Heart right ventricle (tissue), 16 donors: ENCODE measurements at regions not wholly inside any gene's neighbourhood (a gene's known extent, or its start where the extent isn't known, plus 50 kb on each side); places are given as distances from the start of the nearest gene placed in this dataset.

Source experiments
- ATAC-seq, 8 donors: fragments of 200-7000 bp; cut with Tn5 transposase; one replicate each; pipeline ENCODE4 v1.9.1; 2020; ENCODE audit warnings: mild to moderate bottlenecking in 8 of 8, moderate library complexity in 8 of 8, moderate number of reproducible peaks in 1 of 8
- DNase-seq, 2 donors: peaks; one replicate each; pipeline ENCODE4 v3.0.0-alpha.2; 2020
- H3K27ac ChIP-seq, 10 donors: fragments of 200-600 bp; sonication (generic) in 2 of 10; one replicate each; pipeline versions ENCODE4 v1.5.0 to v1.8.0; 2020 to 2022; ENCODE audit warnings: mild to moderate bottlenecking in 3 of 10
- H3K27me3 ChIP-seq, 7 donors: fragments of 200-600 bp; one replicate each; pipeline ENCODE4 v1.8.0; 2021 to 2022; ENCODE audit warnings: mild to moderate bottlenecking in 2 of 7
- H3K36me3 ChIP-seq, 9 donors: fragments of 200-600 bp; sonication (generic) in 1 of 9; one replicate each; pipeline versions ENCODE4 v1.5.0 to v1.8.0; 2020 to 2022; ENCODE audit warnings: mild to moderate bottlenecking in 2 of 9
- H3K4me1 ChIP-seq, 9 donors: fragments of 200-600 bp; sonication (generic) in 1 of 9; one replicate each; pipeline versions ENCODE4 v1.5.0 to v1.8.0; 2020 to 2022; ENCODE audit warnings: mild to moderate bottlenecking in 4 of 9
- H3K4me3 ChIP-seq, 10 donors: fragments of 200-600 bp; sonication (generic) in 2 of 10; one replicate each; pipeline versions ENCODE4 v1.5.0 to v1.8.0; 2020 to 2022; ENCODE audit warnings: mild to moderate bottlenecking in 7 of 10, moderate library complexity in 2 of 10
- H3K9me3 ChIP-seq, 11 donors: fragments of 200-600 bp in 10 of 11; sonication (generic) in 2 of 11; one replicate each; pipeline versions ENCODE4 v1.5.0 to v1.8.0; 2013 to 2022; ENCODE audit warnings: mild to moderate bottlenecking in 2 of 11, control low read depth in 1 of 11, moderate library complexity in 1 of 11
- CTCF ChIP-seq, 9 donors: fragments of 200-600 bp; sonication (generic) in 2 of 9; IDR thresholded peaks; one replicate each; pipeline versions ENCODE4 v1.5.0 to v1.8.0; 2021 to 2022; ENCODE audit warnings: antibody characterized with exemption in 9 of 9, mild to moderate bottlenecking in 5 of 9, moderate library complexity in 1 of 9
- WGBS, 2 donors: extraction: QIAGEN DNeasy Blood & Tissue Kit; methylation state at CpG; one replicate each; pipeline ENCODE4 v1.1.7; 2013; ENCODE audit warnings: inconsistent platforms in 1 of 2; 5-methylcytosine and 5-hydroxymethylcytosine counted together
- intact Hi-C, 10 donors: fragments of 100-400 bp; cut with DNase I; formaldehyde crosslinking; loops; one replicate each; pipeline versions ENCODE4 v1.11.1 to v1.14.2; 2022
- donor health status: Arrhythmogenic right ventricular cardiomyopathy.
- donor health status: ischemic (EF 13 %, LVEDD 7.1; RV severe dilation, severe dysfunction).
- donor health status: healthy with polysubstance abuse.
- donor health status: DM: no; HTN: yes; CAD: no.
- donor health status: DM: no; HTN: no; CAD: no.
- donor health status: ischemic (EF 25% LVEDD 6.9; RV normal size, moderate dysfunction).
- donor health status: ischemic (EF 25% LVEDD 5.7; RV mildly dilated, moderate dysfunction).
- donor health status: healthy.
- donor health status: DM: yes; HTN: yes; CAD: no.
- donor health status: Ischemic cardiomyopathy.
- donor health status: ischemic (EF 35%, LVEDD 5.7; RV mildly dilated, moderate dysfunction).
- donor health status: nonischemic (EF 11% LVEDD 7.7; RV severe dilation, severe dysfunction).
- donor health status: DM: yes; HTN: yes; CAD: no.
- donor health status: PGD.
- donor health status: ischemic (EF 29% LVEDD 5.4; RV normal size, mild dysfunction).
- donor health status: nonischemic (EF 23%, LVEDD 6.1; RV moderate dilation, normal function).

GRCh38 chr13:65744836-65745235 lies 1485.3 kb downstream of the PCDH9 start:
- Histone ChIP-seq H3K27ac (no peak overlapping the region), H3K36me3 (no peaks in the 10 kb centered on the region), H3K4me1 (no peaks in the 10 kb centered on the region), H3K4me3 (no peak overlapping the region), H3K9me3 (peaks cover 0 to 30% (median 0%) of the 10 kb centered on the region in 11 donors), H3K27me3 (no peaks in the 10 kb centered on the region)
- intact Hi-C loops = no loop called here
- no peak for TF ChIP-seq CTCF (IDR thresholded peaks at IDR 0.05)
- 36 to 67% methylated on average over 2 of the region's 2 CpGs for WGBS, 2 donors
- ATAC-seq (no peak), DNase-seq (no peak)

- DNase-seq = no peak
- no peak overlapping the region for H3K27ac ChIP-seq
- intact Hi-C loops = no loop called here
- no peak for ATAC-seq
- no peak overlapping the region for H3K4me3 ChIP-seq
- H3K27me3 ChIP-seq = no peaks in the 10 kb centered on the region
- H3K36me3 ChIP-seq = no peaks in the 10 kb centered on the region
- WGBS, 2 donors = 70 to 87% methylated on average over 1 of the region's 1 CpG
- H3K4me1 ChIP-seq = no peaks in the 10 kb centered on the region
- H3K9me3 ChIP-seq = peaks cover 0 to 43% (median 0%) of the 10 kb centered on the region in 11 donors
- no peak for TF ChIP-seq CTCF (IDR thresholded peaks at IDR 0.05)
Observed at GRCh38 chr13:65733110-65733509, 1497.0 kb downstream of the PCDH9 start.

GRCh38 chr13:65727070-65727469 lies 1503.1 kb downstream of the PCDH9 start:
- ATAC-seq (no peak), DNase-seq (no peak)
- 81 to 84% methylated on average over 4 of the region's 4 CpGs for WGBS, 2 donors
- Histone ChIP-seq H3K4me3 (no peak overlapping the region), H3K36me3 (no peaks in the 10 kb centered on the region), H3K9me3 (peaks cover 0 to 4% (median 0%) of the 10 kb centered on the region in 11 donors), H3K4me1 (no peaks in the 10 kb centered on the region), H3K27me3 (no peaks in the 10 kb centered on the region), H3K27ac (no peak overlapping the region)
- intact Hi-C loops = no loop called here
- no peak for TF ChIP-seq CTCF (IDR thresholded peaks at IDR 0.05)

- H3K36me3 ChIP-seq = no peaks in the 10 kb centered on the region
- H3K4me3 ChIP-seq = no peak overlapping the region
- H3K9me3 ChIP-seq = no peaks in the 10 kb centered on the region
- no peak overlapping the region for H3K27ac ChIP-seq
- no peak for DNase-seq
- intact Hi-C loops = no loop called here
- TF ChIP-seq CTCF (IDR thresholded peaks at IDR 0.05) = no peak
- ATAC-seq = no peak
- no peaks in the 10 kb centered on the region for H3K4me1 ChIP-seq
- no peaks in the 10 kb centered on the region for H3K27me3 ChIP-seq
- WGBS, 2 donors = 36 to 48% methylated on average over 3 of the region's 3 CpGs
Observed at GRCh38 chr13:65725006-65725405, 1505.1 kb downstream of the PCDH9 start.

- 55 to 60% methylated on average over 4 of the region's 4 CpGs for WGBS, 2 donors
- H3K9me3 ChIP-seq = no peaks in the 10 kb centered on the region
- no peaks in the 10 kb centered on the region for H3K27me3 ChIP-seq
- H3K4me1 ChIP-seq = no peaks in the 10 kb centered on the region
- intact Hi-C loops = no loop called here
- no peak overlapping the region for H3K27ac ChIP-seq
- no peak for DNase-seq
- H3K36me3 ChIP-seq = no peaks in the 10 kb centered on the region
- no peak overlapping the region for H3K4me3 ChIP-seq
- ATAC-seq = no peak
- TF ChIP-seq CTCF (IDR thresholded peaks at IDR 0.05) = no peak
Observed at GRCh38 chr13:65724226-65724625, 1505.9 kb downstream of the PCDH9 start.
